ENCODE measurements at regions not wholly inside any gene's neighbourhood (a gene's known extent, or its start where the extent isn't known, plus 50 kb on each side); places are given as distances from the start of the nearest gene placed in this dataset.

DNA sequence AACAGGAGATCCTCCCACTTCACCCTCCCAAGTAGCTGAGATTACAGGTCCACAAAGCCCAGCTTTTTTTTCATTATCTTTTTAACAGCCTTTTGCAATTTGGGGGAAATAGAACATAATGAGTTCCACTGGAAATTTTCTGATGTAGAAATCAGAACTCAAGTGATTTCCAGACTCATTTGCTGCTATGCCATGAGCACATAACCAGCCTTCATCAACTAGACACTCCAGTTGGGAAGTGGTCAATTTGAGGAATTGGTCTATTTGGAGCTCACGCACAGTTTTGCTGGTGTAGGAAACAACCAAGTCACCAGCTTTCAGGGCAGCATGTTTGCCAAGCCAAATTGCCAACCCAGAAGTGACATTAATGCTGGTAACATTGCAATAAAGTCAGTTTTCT is 86.7 kb downstream of the MAFB start:
- Histone ChIP-seq H3K4me3 (ENCODE audit: low read depth in 1 of 2, low read length in 1 of 2) (no peak overlapping the region), H3K27ac (no peak overlapping the region), H3K9me3 (no peaks in the 10 kb centered on the region), H3K36me3 (no peaks in the 10 kb centered on the region), H3K4me1 (ENCODE audit: control insufficient read depth in 1 of 2, insufficient read depth in 1 of 2, low read depth in 1 of 2, low read length in 1 of 2) (no peaks in the 10 kb centered on the region), H3K27me3 (peaks cover 15% of the 10 kb centered on the region)
- TF ChIP-seq, protein P1, sequence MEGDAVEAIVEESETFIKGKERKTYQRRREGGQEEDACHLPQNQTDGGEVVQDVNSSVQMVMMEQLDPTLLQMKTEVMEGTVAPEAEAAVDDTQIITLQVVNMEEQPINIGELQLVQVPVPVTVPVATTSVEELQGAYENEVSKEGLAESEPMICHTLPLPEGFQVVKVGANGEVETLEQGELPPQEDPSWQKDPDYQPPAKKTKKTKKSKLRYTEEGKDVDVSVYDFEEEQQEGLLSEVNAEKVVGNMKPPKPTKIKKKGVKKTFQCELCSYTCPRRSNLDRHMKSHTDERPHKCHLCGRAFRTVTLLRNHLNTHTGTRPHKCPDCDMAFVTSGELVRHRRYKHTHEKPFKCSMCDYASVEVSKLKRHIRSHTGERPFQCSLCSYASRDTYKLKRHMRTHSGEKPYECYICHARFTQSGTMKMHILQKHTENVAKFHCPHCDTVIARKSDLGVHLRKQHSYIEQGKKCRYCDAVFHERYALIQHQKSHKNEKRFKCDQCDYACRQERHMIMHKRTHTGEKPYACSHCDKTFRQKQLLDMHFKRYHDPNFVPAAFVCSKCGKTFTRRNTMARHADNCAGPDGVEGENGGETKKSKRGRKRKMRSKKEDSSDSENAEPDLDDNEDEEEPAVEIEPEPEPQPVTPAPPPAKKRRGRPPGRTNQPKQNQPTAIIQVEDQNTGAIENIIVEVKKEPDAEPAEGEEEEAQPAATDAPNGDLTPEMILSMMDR (IDR thresholded peaks at IDR 0.05), result no peak

DNA sequence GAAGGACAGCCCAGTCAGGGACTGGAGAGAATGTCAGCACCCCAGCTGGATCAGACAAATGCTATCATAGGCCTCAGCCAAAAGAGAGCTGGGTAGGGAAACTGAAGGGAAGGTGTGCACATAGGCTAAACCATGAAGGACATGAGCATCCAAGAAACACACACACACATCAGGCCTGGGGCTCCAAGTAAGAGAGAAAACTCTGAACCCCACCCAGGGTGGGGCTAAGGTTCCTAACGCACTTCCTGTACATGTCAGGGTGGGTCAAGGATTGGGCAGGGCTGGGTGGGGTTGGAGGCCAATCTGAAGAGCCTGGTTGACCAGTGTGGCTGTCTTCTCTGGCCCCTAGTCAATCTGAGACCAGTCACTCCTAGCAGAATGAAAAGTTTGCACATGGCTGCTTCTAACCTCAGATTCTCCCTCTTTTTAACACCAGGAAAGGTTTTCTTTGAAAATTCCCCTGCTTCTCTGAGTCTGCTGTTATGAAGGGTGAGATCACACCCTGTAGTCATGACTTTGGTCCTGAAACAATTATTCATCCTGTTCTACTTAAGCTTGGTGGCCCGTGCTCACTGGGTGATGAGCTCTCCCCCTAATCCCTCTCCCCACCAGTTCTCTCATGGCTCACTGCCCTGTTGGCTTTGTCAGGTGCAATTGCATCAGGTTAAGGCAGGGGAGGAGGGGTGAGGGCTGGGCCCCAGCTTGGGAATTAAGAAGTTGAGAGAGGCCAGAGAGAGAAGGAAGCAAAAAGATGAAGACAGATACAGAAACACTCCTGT is 88.4 kb downstream of the MAFB start:
- peaks cover 21% of the 10 kb centered on the region for H3K27me3 ChIP-seq
- H3K27ac ChIP-seq, result no peak overlapping the region
- no peak overlapping the region for H3K4me3 ChIP-seq (ENCODE audit: low read depth in 1 of 2, low read length in 1 of 2)
- TF ChIP-seq, protein P1 (IDR thresholded peaks at IDR 0.05), result no peak
- no peaks in the 10 kb centered on the region for H3K9me3 ChIP-seq
- no peaks in the 10 kb centered on the region for H3K36me3 ChIP-seq
- H3K4me1 ChIP-seq (ENCODE audit: control insufficient read depth in 1 of 2, insufficient read depth in 1 of 2, low read depth in 1 of 2, low read length in 1 of 2), result no peaks in the 10 kb centered on the region

- TF ChIP-seq, protein P1 (IDR thresholded peaks at IDR 0.05), result no peak
- no peaks in the 10 kb centered on the region for H3K4me1 ChIP-seq (ENCODE audit: control insufficient read depth in 1 of 2, insufficient read depth in 1 of 2, low read depth in 1 of 2, low read length in 1 of 2)
- no peak overlapping the region for H3K27ac ChIP-seq
These were observed 89.0 kb downstream of the MAFB start for GRCh38 chr20:40599987-40600386.

GRCh38 chr20:40592941-40593340 is 96.1 kb downstream of the MAFB start:
- no peaks in the 10 kb centered on the region for H3K36me3 ChIP-seq
- no peaks in the 10 kb centered on the region for H3K4me1 ChIP-seq (ENCODE audit: control insufficient read depth in 1 of 2, insufficient read depth in 1 of 2, low read depth in 1 of 2, low read length in 1 of 2)
- TF ChIP-seq, protein P1 (IDR thresholded peaks at IDR 0.05), result no peak
- no peaks in the 10 kb centered on the region for H3K9me3 ChIP-seq
- no peak overlapping the region for H3K4me3 ChIP-seq (ENCODE audit: low read depth in 1 of 2, low read length in 1 of 2)
- H3K27me3 ChIP-seq, result peaks cover 36% of the 10 kb centered on the region
- no peak overlapping the region for H3K27ac ChIP-seq

More at GRCh38 chr20:40599987-40600386, 89.0 kb downstream of the MAFB start:
- Histone ChIP-seq H3K9me3 (no peaks in the 10 kb centered on the region), H3K27me3 (peaks cover 22% of the 10 kb centered on the region), H3K4me3 (ENCODE audit: low read depth in 1 of 2, low read length in 1 of 2) (no peak overlapping the region), H3K36me3 (no peaks in the 10 kb centered on the region)

DNA sequence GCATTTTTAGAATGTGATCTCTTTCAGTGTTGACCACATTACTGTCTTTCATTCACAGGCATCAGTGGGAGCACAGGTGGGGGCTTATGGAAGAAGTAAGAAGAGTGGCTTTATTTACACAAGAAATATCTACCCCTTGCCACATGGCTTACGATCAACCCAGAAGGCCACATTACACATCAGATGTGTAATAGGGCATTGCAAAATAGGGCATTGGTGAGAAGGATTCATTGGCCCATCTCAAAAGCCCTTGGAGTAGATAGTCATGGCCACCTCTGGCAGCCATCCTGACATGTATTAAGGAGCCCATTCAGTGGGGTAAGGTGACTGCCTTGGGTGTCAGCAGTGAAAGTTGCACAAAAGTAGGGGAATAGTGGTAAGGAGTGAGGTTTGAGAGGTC is 97.5 kb downstream of the MAFB start:
- no peak overlapping the region for H3K4me3 ChIP-seq (ENCODE audit: low read depth in 1 of 2, low read length in 1 of 2)
- TF ChIP-seq, protein P1 (IDR thresholded peaks at IDR 0.05), result no peak
- no peaks in the 10 kb centered on the region for H3K4me1 ChIP-seq (ENCODE audit: control insufficient read depth in 1 of 2, insufficient read depth in 1 of 2, low read depth in 1 of 2, low read length in 1 of 2)
- H3K27ac ChIP-seq, result no peak overlapping the region
- H3K9me3 ChIP-seq, result no peaks in the 10 kb centered on the region
- H3K27me3 ChIP-seq, result peaks cover 33% of the 10 kb centered on the region
- no peaks in the 10 kb centered on the region for H3K36me3 ChIP-seq

Measured in neutrophil (primary cell).